Thymus (tissue), 11 donors: ENCODE measurements at regions not wholly inside any gene's neighbourhood (a gene's known extent, or its start where the extent isn't known, plus 50 kb on each side); places are given as distances from the start of the nearest gene placed in this dataset.
"Not testable (repeated sequence)": the region's sequence is repeated elsewhere in the genome, so short reads cannot be mapped to it uniquely, and the experiment has no call there.

Experiments
- DNase-seq, 9 donors: peaks; one replicate each; pipeline ENCODE4 v3.0.0-alpha.2; 2013; ENCODE audit warnings: low spot score in 9 of 9, low read depth in 6 of 9, missing footprints in 1 of 9
- H3K27ac ChIP-seq, 2 donors: one replicate each; pipeline ENCODE4 v1.5.1; 2013; ENCODE audit warnings: control low read depth in 1 of 2, low read depth in 1 of 2, low read length in 1 of 2, mild to moderate bottlenecking in 1 of 2, moderate library complexity in 1 of 2
- H3K27me3 ChIP-seq, 2 donors: one replicate each; pipeline ENCODE4 v1.5.1; 2013; ENCODE audit warnings: low read length in 1 of 2; ENCODE audit not compliant: control insufficient read depth in 2 of 2, insufficient read depth in 1 of 2
- H3K36me3 ChIP-seq, 2 donors: one replicate each; pipeline ENCODE4 v1.5.1; 2013; ENCODE audit warnings: low read length in 1 of 2, mild to moderate bottlenecking in 1 of 2, moderate library complexity in 1 of 2; ENCODE audit not compliant: control insufficient read depth in 2 of 2, insufficient read depth in 2 of 2
- H3K4me1 ChIP-seq, 2 donors: one replicate each; pipeline ENCODE4 v1.5.1; 2013; ENCODE audit warnings: low read length in 2 of 2; ENCODE audit not compliant: control insufficient read depth in 2 of 2, insufficient read depth in 2 of 2
- H3K4me3 ChIP-seq, 2 donors: one replicate each; pipeline ENCODE4 v1.5.1; 2013; ENCODE audit warnings: low read length in 2 of 2, control low read depth in 1 of 2, mild to moderate bottlenecking in 1 of 2
- H3K9me3 ChIP-seq, 2 donors: one replicate each; pipeline ENCODE4 v1.5.1; 2013; ENCODE audit warnings: low read length in 1 of 2, mild to moderate bottlenecking in 1 of 2; ENCODE audit not compliant: control insufficient read depth in 2 of 2, insufficient read depth in 1 of 2
- WGBS: extraction: QIAGEN DNeasy Blood & Tissue Kit; methylation state at CpG from one replicate; pipeline ENCODE4 v1.1.7; 2013; 5-methylcytosine and 5-hydroxymethylcytosine counted together
- donor health status: healthy.

DNA sequence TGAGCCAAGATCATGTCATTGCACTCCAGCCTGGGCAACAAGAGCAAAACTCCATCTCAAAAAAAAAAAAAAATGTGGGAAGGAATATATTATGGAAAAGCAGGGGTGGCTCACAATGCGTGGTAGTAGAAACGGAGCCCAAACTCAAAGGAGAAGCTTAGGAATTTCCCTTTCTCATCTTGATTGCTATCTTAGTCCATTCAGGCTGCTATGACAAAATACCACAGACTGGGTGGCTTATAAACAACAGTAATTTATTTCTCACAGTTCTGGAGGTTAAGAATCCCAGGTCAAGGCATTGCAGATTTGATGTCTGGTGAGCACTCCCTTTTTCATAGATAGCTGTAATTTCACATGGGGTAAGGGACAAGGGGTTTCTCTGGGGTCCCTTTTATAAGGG is 153.8 kb upstream of the KRR1 start:
- Histone ChIP-seq H3K36me3 (no peaks in the 10 kb centered on the region), H3K27ac (no peak overlapping the region), H3K9me3 (no peaks in the 10 kb centered on the region), H3K27me3 (no peaks in the 10 kb centered on the region), H3K4me1 (no peaks in the 10 kb centered on the region), H3K4me3 (no peak overlapping the region)
- WGBS = 92% methylated on average over 2 of the region's 2 CpGs
- no peak for DNase-seq

DNA sequence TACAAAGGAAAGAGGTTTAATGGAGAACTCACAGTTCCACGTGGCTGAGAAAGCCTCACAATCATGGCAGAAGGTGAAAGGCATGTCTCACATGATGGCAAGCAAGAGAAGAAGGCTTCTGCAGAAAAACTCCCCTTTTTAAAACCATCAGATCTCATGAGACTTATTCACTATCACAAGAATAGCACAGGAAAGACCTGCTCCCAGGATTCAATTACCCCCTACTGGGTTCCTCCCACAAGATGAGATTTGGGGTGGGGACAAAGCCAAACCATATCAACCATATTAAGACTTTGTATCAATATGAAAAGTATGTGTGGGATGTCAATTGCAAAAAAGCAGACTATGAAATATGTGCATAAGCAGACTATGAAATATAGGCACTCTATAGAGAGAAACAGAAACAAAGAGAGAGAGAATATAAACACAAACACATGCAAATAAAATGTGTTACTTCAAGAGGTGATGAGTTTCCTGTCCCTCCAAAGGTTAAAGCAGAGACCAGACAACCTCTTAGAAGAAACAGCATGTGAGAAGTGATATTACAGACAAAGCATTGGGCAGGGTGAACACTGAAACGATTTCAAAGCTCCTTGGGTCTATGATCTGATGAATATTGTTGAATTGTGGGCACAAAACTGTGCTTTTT is 151.2 kb upstream of the KRR1 start:
- Histone ChIP-seq H3K27ac (no peak overlapping the region), H3K4me3 (no peak overlapping the region), H3K4me1 (no peaks in the 10 kb centered on the region), H3K27me3 (no peaks in the 10 kb centered on the region), H3K9me3 (no peaks in the 10 kb centered on the region), H3K36me3 (no peaks in the 10 kb centered on the region)
- DNase-seq = no peak
- WGBS = 80% methylated on average over 2 of the region's 2 CpGs

DNA sequence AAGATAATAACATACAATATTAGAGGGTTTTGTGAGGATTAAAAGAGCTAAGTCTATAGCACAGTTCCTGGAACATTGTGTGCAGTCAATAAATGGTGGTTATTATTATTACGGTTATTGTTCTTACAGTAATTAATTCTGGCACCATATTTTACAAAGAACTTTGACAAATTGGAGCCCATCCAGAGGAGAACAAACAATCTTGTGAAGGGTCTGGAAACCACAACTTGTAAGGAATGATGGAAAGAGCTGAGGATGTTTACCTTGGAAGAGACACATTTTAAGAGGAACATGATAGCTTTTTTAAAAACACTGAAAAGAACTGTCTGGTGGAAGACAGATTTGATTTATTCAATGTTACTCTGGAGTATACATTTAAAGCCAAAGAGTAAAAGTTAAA is 150.5 kb upstream of the KRR1 start:
- no peak overlapping the region for H3K4me3 ChIP-seq
- no peaks in the 10 kb centered on the region for H3K27me3 ChIP-seq
- H3K27ac ChIP-seq = no peak overlapping the region
- no peak for DNase-seq
- no peaks in the 10 kb centered on the region for H3K36me3 ChIP-seq
- WGBS = 90% methylated on average over 1 of the region's 1 CpG
- H3K4me1 ChIP-seq = no peaks in the 10 kb centered on the region
- H3K9me3 ChIP-seq = no peaks in the 10 kb centered on the region

DNA sequence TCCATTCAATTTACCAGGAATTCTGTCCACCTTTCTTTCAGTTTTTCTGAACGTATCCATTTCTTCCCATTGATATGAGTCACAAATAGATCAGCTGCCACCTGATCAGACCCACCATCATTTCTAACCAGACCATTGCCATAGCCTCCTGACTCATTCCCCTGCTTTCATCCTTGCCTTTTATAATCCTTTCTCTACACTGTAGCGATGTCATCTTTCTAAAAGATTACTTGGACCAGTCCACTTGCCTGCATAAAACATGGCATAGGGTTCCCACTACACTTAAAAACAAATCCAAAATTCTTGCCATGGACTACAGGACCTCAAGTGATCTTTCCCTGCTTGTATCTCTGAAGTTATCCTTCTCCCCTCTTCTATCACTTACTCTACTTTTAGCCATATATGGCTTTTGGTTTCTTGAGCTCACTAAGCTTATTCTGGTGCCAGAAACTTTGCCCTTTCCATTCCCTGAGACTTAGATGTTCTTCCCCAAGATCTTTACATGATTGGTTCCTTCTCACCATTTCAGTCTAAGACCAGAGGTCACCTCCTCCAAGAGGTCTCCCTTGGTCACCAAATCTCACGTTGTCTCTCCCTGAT is 149.5 kb upstream of the KRR1 start:
- no peak for DNase-seq
- whole genome bisulfite sequencing = 94% methylated on average over 3 of the region's 3 CpGs
- no peaks in the 10 kb centered on the region for H3K4me1 ChIP-seq
- H3K27ac ChIP-seq = no peak overlapping the region
- no peaks in the 10 kb centered on the region for H3K9me3 ChIP-seq
- no peaks in the 10 kb centered on the region for H3K36me3 ChIP-seq
- H3K4me3 ChIP-seq = no peak overlapping the region
- H3K27me3 ChIP-seq = no peaks in the 10 kb centered on the region

DNA sequence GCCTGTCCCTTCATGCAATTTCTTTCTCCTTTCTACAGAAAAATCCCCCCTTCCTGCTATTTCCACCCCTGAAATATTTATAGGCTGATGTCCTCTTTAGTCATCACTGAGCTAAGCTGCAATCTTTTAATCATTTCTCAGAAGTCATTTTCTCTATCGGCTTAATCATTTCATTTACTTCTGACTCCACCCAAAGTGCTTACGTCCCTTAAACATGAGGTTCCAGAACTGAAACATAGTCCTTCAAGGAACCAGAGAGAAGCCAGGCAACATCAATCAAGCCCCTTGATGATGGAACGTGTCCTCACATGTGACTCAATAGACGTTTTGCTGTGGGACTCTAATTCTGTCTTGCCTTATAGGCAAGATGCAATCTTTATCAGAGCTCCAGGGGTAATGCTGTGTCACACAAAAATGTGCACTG is 148.7 kb upstream of the KRR1 start:
- no peaks in the 10 kb centered on the region for H3K4me1 ChIP-seq
- no peak overlapping the region for H3K4me3 ChIP-seq
- DNase-seq = no peak
- no peaks in the 10 kb centered on the region for H3K9me3 ChIP-seq
- 89% methylated on average over 4 of the region's 4 CpGs for WGBS
- H3K27ac ChIP-seq = no peak overlapping the region
- no peaks in the 10 kb centered on the region for H3K27me3 ChIP-seq
- no peaks in the 10 kb centered on the region for H3K36me3 ChIP-seq

DNA sequence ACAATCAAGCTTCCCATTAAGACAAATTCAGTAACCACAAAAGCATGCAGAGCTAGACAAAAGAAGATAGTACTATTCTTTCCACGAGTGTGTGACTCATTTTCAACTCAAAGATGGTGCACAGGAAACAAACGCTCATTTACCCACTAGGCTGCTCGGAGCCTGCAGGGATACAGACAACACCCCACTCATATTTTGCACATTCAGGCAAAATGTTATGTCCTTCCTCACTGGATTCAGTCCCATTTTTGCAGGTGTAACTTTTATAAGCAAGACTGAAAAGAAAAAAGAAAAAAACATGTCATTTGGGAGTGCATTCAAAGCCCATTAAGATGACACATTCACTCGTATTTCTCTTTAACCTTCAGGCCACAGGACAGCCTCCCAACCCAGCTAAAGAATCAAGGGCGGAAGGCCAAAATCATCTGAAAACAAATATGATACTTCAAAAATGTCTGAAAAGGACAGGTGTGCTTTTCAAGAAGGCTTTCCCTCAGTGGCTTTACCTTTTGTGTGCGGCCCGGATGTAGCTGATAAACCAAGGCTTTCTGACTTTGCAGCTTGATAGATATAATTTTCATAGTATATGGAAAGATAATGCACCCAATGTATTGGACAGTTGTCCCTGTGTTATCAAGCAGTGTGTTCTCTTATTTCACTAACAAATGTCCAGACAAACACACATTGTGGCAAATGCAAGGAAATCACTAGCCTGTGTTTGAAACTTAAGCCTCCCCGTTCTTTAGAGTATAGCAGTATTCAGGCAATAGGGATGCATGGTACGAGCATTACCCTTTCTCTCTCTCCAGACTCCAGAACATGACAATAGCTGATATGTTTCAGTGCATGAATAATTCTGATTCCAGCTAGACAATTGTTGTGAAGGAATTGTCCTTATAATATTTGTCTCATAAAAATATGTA is 147.8 kb upstream of the KRR1 start:
- no peaks in the 10 kb centered on the region for H3K4me1 ChIP-seq
- H3K4me3 ChIP-seq = no peak overlapping the region
- H3K27ac ChIP-seq = peak overlapping the region in 1 of 2 donors; percentile 11
- no peaks in the 10 kb centered on the region for H3K9me3 ChIP-seq
- 81% methylated on average over 9 of the region's 9 CpGs for WGBS
- DNase-seq = peak in 2 of 9 donors; percentile 10 to 32
- no peaks in the 10 kb centered on the region for H3K36me3 ChIP-seq
- no peaks in the 10 kb centered on the region for H3K27me3 ChIP-seq

DNA sequence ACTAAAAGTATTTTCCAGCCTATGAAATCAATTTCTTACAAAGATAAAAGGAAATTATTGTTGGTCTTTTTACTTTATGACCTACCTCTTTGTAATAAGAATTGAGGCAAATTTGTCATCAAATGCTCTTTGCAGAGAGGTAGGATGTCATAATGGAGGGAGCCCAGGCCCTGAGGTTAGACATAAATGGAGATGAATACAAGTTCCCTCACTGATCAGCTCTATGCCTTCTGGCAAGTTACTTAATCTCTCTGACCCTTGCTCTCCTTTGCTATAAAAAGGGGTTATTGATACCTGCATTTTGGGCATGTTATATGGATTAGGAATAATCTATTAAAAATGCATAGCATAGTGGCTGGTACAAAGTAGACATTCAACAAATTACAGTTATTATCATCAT is 146.9 kb upstream of the KRR1 start:
- H3K27ac ChIP-seq = no peak overlapping the region

DNA sequence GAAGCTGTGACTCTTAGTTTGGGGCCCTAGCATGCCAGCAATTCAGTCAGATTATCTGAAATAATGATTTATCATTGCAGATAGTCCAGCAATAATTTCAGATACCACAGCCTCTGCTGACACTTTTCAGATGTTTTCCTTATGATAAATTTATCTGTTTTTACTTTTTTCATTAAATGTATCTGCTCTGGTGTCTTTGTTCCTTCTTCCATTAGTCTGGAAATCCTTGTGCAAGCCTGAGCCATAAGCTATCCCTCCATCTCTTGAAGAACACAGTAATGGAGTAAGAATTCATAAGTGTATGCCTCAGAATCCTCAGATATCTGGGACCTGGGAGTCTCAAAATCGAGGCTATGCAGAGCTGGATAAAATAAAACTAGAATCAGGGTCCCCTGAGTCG is 146.4 kb upstream of the KRR1 start:
- Histone ChIP-seq H3K27ac (no peak overlapping the region), H3K36me3 (no peaks in the 10 kb centered on the region), H3K4me3 (no peak overlapping the region), H3K27me3 (no peaks in the 10 kb centered on the region), H3K4me1 (no peaks in the 10 kb centered on the region), H3K9me3 (no peaks in the 10 kb centered on the region)
- no peak for DNase-seq
- WGBS = 79% methylated on average over 2 of the region's 2 CpGs

More for the DNA sequence above, 146.9 kb upstream of the KRR1 start:
- Histone ChIP-seq H3K27me3 (no peaks in the 10 kb centered on the region), H3K9me3 (no peaks in the 10 kb centered on the region), H3K4me3 (no peak overlapping the region), H3K36me3 (no peaks in the 10 kb centered on the region), H3K4me1 (no peaks in the 10 kb centered on the region)
- no peak for DNase-seq

DNA sequence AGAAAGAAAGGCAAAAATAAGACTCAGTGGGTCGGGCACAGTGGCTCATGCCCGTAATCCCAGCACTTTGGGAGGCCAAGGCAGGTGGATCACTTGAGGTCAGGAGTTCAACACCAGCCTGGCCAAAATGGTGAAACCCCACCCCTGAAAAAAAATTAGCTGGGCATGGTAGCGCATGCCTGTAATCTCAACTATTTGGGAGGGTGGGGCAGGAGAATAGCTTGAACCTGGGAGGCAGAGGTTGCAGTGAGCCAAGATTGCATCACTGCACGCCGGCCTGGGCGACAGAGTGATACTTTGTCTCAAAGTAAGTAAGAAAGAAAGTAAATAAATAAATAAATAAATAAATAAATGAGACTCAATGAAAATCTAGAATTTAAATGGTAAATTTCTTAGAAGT is 145.9 kb upstream of the KRR1 start:
- H3K4me3 ChIP-seq, H3K27ac ChIP-seq, H3K36me3 ChIP-seq, DNase-seq, H3K4me1 ChIP-seq, H3K27me3 ChIP-seq, H3K9me3 ChIP-seq: not testable (repeated sequence)
- WGBS = 91% methylated on average over 6 of the region's 6 CpGs
